22Rv1 (cell line): ENCODE measurements at regions not wholly inside any gene's neighbourhood (a gene's known extent, or its start where the extent isn't known, plus 50 kb on each side); places are given as distances from the start of the nearest gene placed in this dataset.

ENCODE experiments used
- ZFX ChIP-seq: fragments of 450-650 bp; IDR thresholded peaks from 2 replicates; pipeline ENCODE4 v1.6.1; 2017; ENCODE audit warnings: antibody characterized with exemption, borderline replicate concordance
- TF ChIP-seq, protein P1 (sequence below): fragments of 450-650 bp; IDR thresholded peaks from 2 replicates; pipeline ENCODE4 v1.5.1; 2017; ENCODE audit warnings: mild to moderate bottlenecking

DNA sequence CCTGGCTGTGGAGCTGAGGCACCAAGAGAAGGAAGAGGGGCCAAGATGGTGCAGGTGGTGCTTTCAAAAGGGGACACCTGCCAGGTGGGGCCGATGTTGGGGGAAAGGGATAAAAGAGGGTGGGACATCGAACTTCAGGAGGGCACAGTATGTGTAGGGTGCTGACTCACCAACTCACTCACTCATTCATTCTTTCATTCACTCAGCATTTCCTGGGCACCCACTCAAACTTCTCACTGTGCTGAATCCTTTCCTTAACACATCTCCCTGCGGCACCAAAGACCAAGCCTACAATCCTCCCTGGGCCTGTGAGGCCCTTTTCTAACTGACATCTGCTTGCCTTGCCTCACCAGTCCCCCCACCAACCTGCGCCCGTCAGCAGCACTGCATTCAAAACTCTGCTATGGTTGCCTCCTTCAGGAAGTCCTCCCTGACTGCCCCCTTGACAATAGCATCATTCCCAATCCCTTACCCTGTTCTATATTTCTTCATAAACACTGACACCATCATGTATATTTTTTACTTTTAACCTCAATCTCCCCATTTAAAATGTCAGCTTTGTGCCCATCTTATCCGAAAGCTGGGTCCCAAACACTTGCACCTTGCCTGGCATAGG lies 246.6 kb downstream of the MN1 start:
- TF ChIP-seq, protein P1, sequence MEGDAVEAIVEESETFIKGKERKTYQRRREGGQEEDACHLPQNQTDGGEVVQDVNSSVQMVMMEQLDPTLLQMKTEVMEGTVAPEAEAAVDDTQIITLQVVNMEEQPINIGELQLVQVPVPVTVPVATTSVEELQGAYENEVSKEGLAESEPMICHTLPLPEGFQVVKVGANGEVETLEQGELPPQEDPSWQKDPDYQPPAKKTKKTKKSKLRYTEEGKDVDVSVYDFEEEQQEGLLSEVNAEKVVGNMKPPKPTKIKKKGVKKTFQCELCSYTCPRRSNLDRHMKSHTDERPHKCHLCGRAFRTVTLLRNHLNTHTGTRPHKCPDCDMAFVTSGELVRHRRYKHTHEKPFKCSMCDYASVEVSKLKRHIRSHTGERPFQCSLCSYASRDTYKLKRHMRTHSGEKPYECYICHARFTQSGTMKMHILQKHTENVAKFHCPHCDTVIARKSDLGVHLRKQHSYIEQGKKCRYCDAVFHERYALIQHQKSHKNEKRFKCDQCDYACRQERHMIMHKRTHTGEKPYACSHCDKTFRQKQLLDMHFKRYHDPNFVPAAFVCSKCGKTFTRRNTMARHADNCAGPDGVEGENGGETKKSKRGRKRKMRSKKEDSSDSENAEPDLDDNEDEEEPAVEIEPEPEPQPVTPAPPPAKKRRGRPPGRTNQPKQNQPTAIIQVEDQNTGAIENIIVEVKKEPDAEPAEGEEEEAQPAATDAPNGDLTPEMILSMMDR, result no peak
- no peak for TF ChIP-seq ZFX
